MCF 10A (cell line): ENCODE measurements at regions not wholly inside any gene's neighbourhood (a gene's known extent, or its start where the extent isn't known, plus 50 kb on each side); places are given as distances from the start of the nearest gene placed in this dataset.

Experiments
- BruUV-seq: library from RNA; stranded (reverse); fragments of 400-500 nt; replicated peaks from 2 replicates; lab custom pipeline; 2021; lab: Mats Ljungman, UMichigan
- CTCF ChIA-PET: fragments of 300-600 bp; sonication (Branson Sonifier 250); formaldehyde crosslinking; extraction: SDS; loops from one replicate; lab custom pipeline; 2021; ENCODE audit warnings: antibody characterized with exemption, inconsistent platforms; lab: Yijun Ruan, JAX
- POLR2A ChIA-PET: fragments of 300-600, 350-650 bp; sonication (Branson Sonifier 250); formaldehyde crosslinking; extraction: SDS; loops from one replicate; lab custom pipeline; 2020; ENCODE audit warnings: antibody characterized with exemption, inconsistent platforms; lab: Yijun Ruan, JAX
- DNase-seq: peaks from one replicate; pipeline ENCODE4 v3.0.0-alpha.2; 2018; ENCODE audit not compliant: unreplicated experiment
- H3K27ac Mint-ChIP-seq: one replicate; pipeline ENCODE4 v1.8.0; 2022; ENCODE audit warnings: mild to moderate bottlenecking, low read depth, mixed read lengths; ENCODE audit not compliant: unreplicated experiment
- H3K27me3 Mint-ChIP-seq: one replicate; pipeline ENCODE4 v1.8.0; 2022; ENCODE audit warnings: mixed read lengths; ENCODE audit not compliant: insufficient read depth, unreplicated experiment
- H3K36me3 Mint-ChIP-seq: one replicate; pipeline ENCODE4 v1.8.0; 2022; ENCODE audit warnings: mild to moderate bottlenecking, moderate library complexity, mixed read lengths; ENCODE audit not compliant: insufficient read depth, unreplicated experiment
- H3K4me1 Mint-ChIP-seq: one replicate; pipeline ENCODE4 v1.8.0; 2022; ENCODE audit warnings: mixed read lengths; ENCODE audit not compliant: insufficient read depth, unreplicated experiment
- H3K4me3 Mint-ChIP-seq: one replicate; pipeline ENCODE4 v1.8.0; 2022; ENCODE audit warnings: mild to moderate bottlenecking, moderate library complexity, mixed read lengths; ENCODE audit not compliant: unreplicated experiment
- H3K9me3 Mint-ChIP-seq: one replicate; pipeline ENCODE4 v1.8.0; 2022; ENCODE audit warnings: mixed read lengths; ENCODE audit not compliant: unreplicated experiment
- intact Hi-C: fragments of 100-400 bp; cut with micrococcal nuclease; formaldehyde crosslinking; loops from 2 replicates; pipeline ENCODE4 v1.14.1; 2022
- TF ChIP-seq, protein P1 (sequence below): fragments of 200-600 bp; IDR thresholded peaks from one replicate; pipeline ENCODE4 v1.8.0; 2022; ENCODE audit warnings: antibody characterized with exemption, mild to moderate bottlenecking; ENCODE audit not compliant: unreplicated experiment

DNA sequence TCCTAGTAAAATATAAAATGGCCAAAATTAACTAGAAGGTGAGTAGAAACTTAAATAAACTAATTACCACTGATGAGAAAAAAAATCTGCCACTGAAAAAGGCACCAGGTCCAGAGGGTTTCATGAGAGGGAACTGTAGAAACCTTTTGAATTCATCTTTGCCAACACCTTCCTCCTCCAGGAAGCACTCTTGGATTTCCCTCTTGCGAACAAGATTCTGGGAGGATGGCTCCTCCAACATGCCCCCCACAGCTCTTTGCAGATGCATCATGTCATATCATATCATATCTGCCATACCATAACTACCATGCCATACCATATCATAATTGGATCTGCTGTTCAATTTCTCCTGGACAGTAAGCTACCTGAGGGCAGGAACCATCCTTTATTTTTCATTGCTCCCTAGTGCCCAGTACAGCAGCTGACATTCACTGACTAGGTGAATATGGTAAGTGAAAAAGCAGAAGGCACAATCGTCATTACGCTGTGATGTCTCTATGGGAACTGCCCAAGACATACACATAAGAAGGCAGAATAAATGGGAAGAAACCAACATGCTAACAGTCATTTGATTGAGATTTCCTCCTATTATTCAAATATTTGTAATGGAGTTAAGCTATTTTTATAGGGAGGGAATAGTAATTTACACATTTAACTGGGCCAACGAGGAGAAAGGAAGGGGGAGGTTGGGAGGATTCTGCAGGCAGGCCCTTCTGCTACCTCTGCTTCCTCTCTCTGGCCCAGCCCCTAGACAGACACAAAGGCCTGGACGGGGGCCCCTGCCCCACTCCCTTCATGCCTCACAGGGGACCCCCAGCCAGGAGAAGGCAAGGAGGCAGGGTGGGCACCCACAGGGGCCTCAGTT lies 110.1 kb upstream of the SMURF2 start:
- TSS peak; percentile 11 for BruUV-seq
- no peak overlapping the region for H3K4me3 Mint-ChIP-seq
- TF ChIP-seq, protein P1, sequence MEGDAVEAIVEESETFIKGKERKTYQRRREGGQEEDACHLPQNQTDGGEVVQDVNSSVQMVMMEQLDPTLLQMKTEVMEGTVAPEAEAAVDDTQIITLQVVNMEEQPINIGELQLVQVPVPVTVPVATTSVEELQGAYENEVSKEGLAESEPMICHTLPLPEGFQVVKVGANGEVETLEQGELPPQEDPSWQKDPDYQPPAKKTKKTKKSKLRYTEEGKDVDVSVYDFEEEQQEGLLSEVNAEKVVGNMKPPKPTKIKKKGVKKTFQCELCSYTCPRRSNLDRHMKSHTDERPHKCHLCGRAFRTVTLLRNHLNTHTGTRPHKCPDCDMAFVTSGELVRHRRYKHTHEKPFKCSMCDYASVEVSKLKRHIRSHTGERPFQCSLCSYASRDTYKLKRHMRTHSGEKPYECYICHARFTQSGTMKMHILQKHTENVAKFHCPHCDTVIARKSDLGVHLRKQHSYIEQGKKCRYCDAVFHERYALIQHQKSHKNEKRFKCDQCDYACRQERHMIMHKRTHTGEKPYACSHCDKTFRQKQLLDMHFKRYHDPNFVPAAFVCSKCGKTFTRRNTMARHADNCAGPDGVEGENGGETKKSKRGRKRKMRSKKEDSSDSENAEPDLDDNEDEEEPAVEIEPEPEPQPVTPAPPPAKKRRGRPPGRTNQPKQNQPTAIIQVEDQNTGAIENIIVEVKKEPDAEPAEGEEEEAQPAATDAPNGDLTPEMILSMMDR: no peak
- H3K4me1 Mint-ChIP-seq: no peaks in the 10 kb centered on the region
- peaks cover 28% of the 10 kb centered on the region for H3K36me3 Mint-ChIP-seq
- POLR2A ChIA-PET: interaction anchor here (0.6 kb wide), 2 partner anchors 1690 to 1948 kb away, joined by 3 to 4 read pairs; no protein-coding TSS in a partner anchor
- no peak for DNase-seq
- intact Hi-C loops: loop anchor here (10.0 kb wide), 1 partner anchor 107 kb away; the partner anchor contains the start of gene SMURF2
- CTCF ChIA-PET: interaction anchor here (0.6 to 0.7 kb wide), 2 partner anchors 14 to 133 kb away, joined by 3 read pairs; no protein-coding TSS in a partner anchor
- H3K27me3 Mint-ChIP-seq: no peaks in the 10 kb centered on the region
- H3K9me3 Mint-ChIP-seq: no peaks in the 10 kb centered on the region
- H3K27ac Mint-ChIP-seq: no peak overlapping the region

DNA sequence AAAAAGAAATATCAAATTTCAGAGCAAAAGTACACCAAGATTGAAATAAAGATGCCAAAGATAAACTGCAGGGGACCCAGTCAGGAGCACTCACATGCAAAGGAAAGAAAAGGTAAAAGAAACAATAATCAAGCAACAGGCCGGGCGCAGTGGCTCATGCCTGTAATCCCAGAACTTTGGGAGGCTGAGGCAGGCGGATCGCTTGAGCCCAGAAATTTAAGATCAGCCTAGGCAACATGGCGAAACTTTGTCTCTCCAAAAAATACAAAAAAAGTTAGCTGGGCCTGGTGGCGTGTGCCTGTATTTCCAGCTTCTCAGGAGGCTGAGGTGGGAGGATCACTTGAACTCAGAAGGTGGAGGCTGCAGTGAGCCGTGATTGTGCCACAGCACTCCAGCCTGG lies 107.6 kb upstream of the SMURF2 start:
- TF ChIP-seq, protein P1: no peak
- ChIA-PET POLR2A (no interaction called here), CTCF (no interaction called here)
- DNase-seq: no peak
- Mint-ChIP-seq H3K9me3 (no peaks in the 10 kb centered on the region), H3K4me3 (no peak overlapping the region), H3K27me3 (no peaks in the 10 kb centered on the region), H3K4me1 (peaks cover 10% of the 10 kb centered on the region), H3K27ac (no peak overlapping the region), H3K36me3 (peaks cover 41% of the 10 kb centered on the region)
- intact Hi-C loops: loop anchor here (10.0 kb wide), 1 partner anchor 105 kb away; the partner anchor contains the start of gene SMURF2
- BruUV-seq: no TSS peak

- CTCF ChIA-PET: no interaction called here
- Mint-ChIP-seq H3K9me3 (no peaks in the 10 kb centered on the region), H3K36me3 (peaks cover 49% of the 10 kb centered on the region), H3K27me3 (no peaks in the 10 kb centered on the region), H3K4me3 (no peak overlapping the region), H3K27ac (no peak overlapping the region), H3K4me1 (peaks cover 10% of the 10 kb centered on the region)
- TF ChIP-seq, protein P1: no peak
- intact Hi-C loops: no loop called here
- BruUV-seq: no TSS peak
- POLR2A ChIA-PET: no interaction called here
- no peak for DNase-seq
Measured at GRCh38 chr17:64767269-64767997, 105.3 kb upstream of the SMURF2 start.
